ENCODE measurements at regions not wholly inside any gene's neighbourhood (a gene's known extent, or its start where the extent isn't known, plus 50 kb on each side); places are given as distances from the start of the nearest gene placed in this dataset.

DNA sequence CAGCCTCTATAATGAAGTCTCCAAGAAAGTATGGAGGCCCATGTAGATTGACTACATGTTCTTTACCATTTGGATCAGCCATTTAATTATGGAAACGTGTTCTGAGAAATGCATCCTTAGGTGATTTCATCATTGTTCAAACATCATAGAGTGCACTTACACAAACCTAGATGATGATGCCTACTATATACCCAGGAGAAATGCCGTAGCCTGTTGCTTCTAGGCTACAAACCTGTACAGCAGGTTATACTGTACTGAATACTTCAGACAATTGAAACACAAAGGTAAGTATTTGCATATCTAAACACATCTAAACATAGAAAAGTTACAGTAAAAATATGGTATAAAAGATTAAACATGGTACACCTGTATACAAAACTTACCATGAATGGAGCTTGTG is 186.5 kb upstream of the FSTL5 start:
- DNase-seq (ENCODE audit: low read depth, low spot score): no peak
- TF ChIP-seq FOXP2 (optimal IDR thresholded peaks at IDR 0.05; ENCODE audit: control extremely low read depth, extremely low read length, insufficient read depth) (no peak), EZH2 (IDR thresholded peaks at IDR 0.05) (no peak), POLR2AphosphoS5 (IDR thresholded peaks at IDR 0.05; ENCODE audit: borderline replicate concordance, low read depth, low read length) (no peak)
- no peak overlapping the region for H3K27ac ChIP-seq

GRCh38 chr4:162349395-162349794 is 185.6 kb upstream of the FSTL5 start:
- no peaks in the 10 kb centered on the region for H3K9me3 ChIP-seq (ENCODE audit: low read depth, low read length)
- H3K4me3 ChIP-seq: no peak overlapping the region
- no peak for DNase-seq (ENCODE audit: low read depth, low spot score)
- no peak overlapping the region for H3K27ac ChIP-seq
- no peaks in the 10 kb centered on the region for H3K36me3 ChIP-seq (ENCODE audit: insufficient read depth, low read length)
- no peak overlapping the region for H3K9ac ChIP-seq (ENCODE audit: insufficient read length)
- TF ChIP-seq FOXP2 (optimal IDR thresholded peaks at IDR 0.05; ENCODE audit: control extremely low read depth, extremely low read length, insufficient read depth) (no peak), POLR2AphosphoS5 (IDR thresholded peaks at IDR 0.05; ENCODE audit: borderline replicate concordance, low read depth, low read length) (no peak), EZH2 (IDR thresholded peaks at IDR 0.05) (no peak)

More for the DNA sequence above, 186.5 kb upstream of the FSTL5 start:
- Histone ChIP-seq H3K9ac (ENCODE audit: insufficient read length) (no peak overlapping the region), H3K4me3 (no peak overlapping the region), H3K36me3 (ENCODE audit: insufficient read depth, low read length) (no peaks in the 10 kb centered on the region), H3K9me3 (ENCODE audit: low read depth, low read length) (no peaks in the 10 kb centered on the region)

- Histone ChIP-seq H3K4me3 (no peak overlapping the region), H3K9me3 (ENCODE audit: low read depth, low read length) (no peaks in the 10 kb centered on the region), H3K9ac (ENCODE audit: insufficient read length) (no peak overlapping the region), H3K36me3 (ENCODE audit: insufficient read depth, low read length) (no peaks in the 10 kb centered on the region), H3K27ac (no peak overlapping the region)
- TF ChIP-seq POLR2AphosphoS5 (IDR thresholded peaks at IDR 0.05; ENCODE audit: borderline replicate concordance, low read depth, low read length): no peak
- no peak for TF ChIP-seq FOXP2 (optimal IDR thresholded peaks at IDR 0.05; ENCODE audit: control extremely low read depth, extremely low read length, insufficient read depth)
- no peak for TF ChIP-seq EZH2 (IDR thresholded peaks at IDR 0.05)
- DNase-seq (ENCODE audit: low read depth, low spot score): no peak
Observed at GRCh38 chr4:162347842-162348213, 184.0 kb upstream of the FSTL5 start.

DNA sequence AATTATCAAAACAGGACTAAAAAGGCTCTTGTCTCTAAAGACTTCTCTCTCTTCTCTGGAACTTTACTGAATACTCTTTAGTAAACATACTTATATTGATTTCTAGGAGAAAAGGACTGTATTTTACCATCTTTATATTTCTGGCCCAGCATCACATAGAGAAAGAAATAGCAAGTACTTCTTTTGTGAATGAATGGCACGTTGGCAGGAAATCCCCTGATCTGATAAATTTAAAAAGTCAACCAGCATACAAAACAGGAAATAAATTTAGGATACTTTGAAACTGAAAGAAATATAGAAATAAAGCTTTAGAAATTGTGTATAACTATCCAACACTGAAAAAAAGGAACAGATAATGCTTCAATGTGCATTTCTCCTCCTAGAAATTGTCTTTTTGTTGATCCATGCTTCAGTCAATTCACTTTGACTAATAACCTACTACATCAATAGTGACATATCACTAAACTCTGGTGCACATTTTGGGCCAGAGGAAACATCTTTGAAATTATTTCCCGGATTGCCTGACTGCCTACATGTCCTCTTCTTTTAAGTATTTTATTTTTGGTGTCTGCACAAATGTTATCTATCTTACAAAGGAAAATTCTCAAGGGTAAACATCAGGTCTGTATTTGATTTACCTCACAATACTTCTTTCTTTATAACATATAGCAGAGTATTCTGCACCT is 183.5 kb upstream of the FSTL5 start:
- H3K27ac ChIP-seq: no peak overlapping the region
- no peak overlapping the region for H3K4me3 ChIP-seq
- no peak overlapping the region for H3K9ac ChIP-seq (ENCODE audit: insufficient read length)
- no peak for TF ChIP-seq FOXP2 (optimal IDR thresholded peaks at IDR 0.05; ENCODE audit: control extremely low read depth, extremely low read length, insufficient read depth)
- no peak for TF ChIP-seq POLR2AphosphoS5 (IDR thresholded peaks at IDR 0.05; ENCODE audit: borderline replicate concordance, low read depth, low read length)
- TF ChIP-seq EZH2 (IDR thresholded peaks at IDR 0.05): no peak
- H3K9me3 ChIP-seq (ENCODE audit: low read depth, low read length): no peaks in the 10 kb centered on the region
- no peak for DNase-seq (ENCODE audit: low read depth, low spot score)
- no peaks in the 10 kb centered on the region for H3K36me3 ChIP-seq (ENCODE audit: insufficient read depth, low read length)

GRCh38 chr4:162343967-162344366 is 180.2 kb upstream of the FSTL5 start:
- no peak for DNase-seq (ENCODE audit: low read depth, low spot score)

GRCh38 chr4:162341533-162341932 is 177.7 kb upstream of the FSTL5 start:
- H3K9me3 ChIP-seq (ENCODE audit: low read depth, low read length): no peaks in the 10 kb centered on the region
- TF ChIP-seq EZH2 (IDR thresholded peaks at IDR 0.05) (no peak), FOXP2 (optimal IDR thresholded peaks at IDR 0.05; ENCODE audit: control extremely low read depth, extremely low read length, insufficient read depth) (no peak), POLR2AphosphoS5 (IDR thresholded peaks at IDR 0.05; ENCODE audit: borderline replicate concordance, low read depth, low read length) (no peak)
- H3K9ac ChIP-seq (ENCODE audit: insufficient read length): no peak overlapping the region
- DNase-seq (ENCODE audit: low read depth, low spot score): no peak
- no peak overlapping the region for H3K27ac ChIP-seq
- no peaks in the 10 kb centered on the region for H3K36me3 ChIP-seq (ENCODE audit: insufficient read depth, low read length)
- H3K4me3 ChIP-seq: no peak overlapping the region

More at GRCh38 chr4:162343967-162344366, 180.2 kb upstream of the FSTL5 start:
- Histone ChIP-seq H3K4me3 (no peak overlapping the region), H3K27ac (no peak overlapping the region), H3K9me3 (ENCODE audit: low read depth, low read length) (no peaks in the 10 kb centered on the region), H3K9ac (ENCODE audit: insufficient read length) (no peak overlapping the region), H3K36me3 (ENCODE audit: insufficient read depth, low read length) (no peaks in the 10 kb centered on the region)
- no peak for TF ChIP-seq POLR2AphosphoS5 (IDR thresholded peaks at IDR 0.05; ENCODE audit: borderline replicate concordance, low read depth, low read length)
- TF ChIP-seq EZH2 (IDR thresholded peaks at IDR 0.05): no peak
- no peak for TF ChIP-seq FOXP2 (optimal IDR thresholded peaks at IDR 0.05; ENCODE audit: control extremely low read depth, extremely low read length, insufficient read depth)

DNA sequence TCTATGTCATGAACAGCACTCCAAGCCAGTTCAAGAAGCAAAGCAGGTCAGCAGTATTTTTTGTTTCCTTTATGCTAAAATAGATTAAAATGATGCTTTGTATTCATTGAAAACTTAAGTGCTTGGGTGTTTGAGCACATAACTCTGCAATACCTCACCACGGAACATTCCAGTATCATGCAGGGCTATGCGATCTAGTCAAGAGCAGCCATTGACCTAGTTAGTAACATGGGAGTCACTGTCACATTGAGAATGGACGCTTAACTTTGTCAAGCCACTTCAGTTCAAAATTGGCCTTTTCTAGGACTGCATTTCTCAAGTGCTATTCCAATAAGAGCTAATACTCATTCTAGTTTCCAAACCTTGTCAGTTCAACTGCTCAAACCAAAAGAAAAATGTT is 160.1 kb upstream of the FSTL5 start:
- no peak overlapping the region for H3K4me3 ChIP-seq
- H3K27ac ChIP-seq: no peak overlapping the region
- no peak for DNase-seq (ENCODE audit: low read depth, low spot score)
- H3K9me3 ChIP-seq (ENCODE audit: low read depth, low read length): no peaks in the 10 kb centered on the region
- TF ChIP-seq FOXP2 (optimal IDR thresholded peaks at IDR 0.05; ENCODE audit: control extremely low read depth, extremely low read length, insufficient read depth): no peak
- TF ChIP-seq EZH2 (IDR thresholded peaks at IDR 0.05): no peak
- no peak for TF ChIP-seq POLR2AphosphoS5 (IDR thresholded peaks at IDR 0.05; ENCODE audit: borderline replicate concordance, low read depth, low read length)
- no peaks in the 10 kb centered on the region for H3K36me3 ChIP-seq (ENCODE audit: insufficient read depth, low read length)
- H3K9ac ChIP-seq (ENCODE audit: insufficient read length): no peak overlapping the region

DNA sequence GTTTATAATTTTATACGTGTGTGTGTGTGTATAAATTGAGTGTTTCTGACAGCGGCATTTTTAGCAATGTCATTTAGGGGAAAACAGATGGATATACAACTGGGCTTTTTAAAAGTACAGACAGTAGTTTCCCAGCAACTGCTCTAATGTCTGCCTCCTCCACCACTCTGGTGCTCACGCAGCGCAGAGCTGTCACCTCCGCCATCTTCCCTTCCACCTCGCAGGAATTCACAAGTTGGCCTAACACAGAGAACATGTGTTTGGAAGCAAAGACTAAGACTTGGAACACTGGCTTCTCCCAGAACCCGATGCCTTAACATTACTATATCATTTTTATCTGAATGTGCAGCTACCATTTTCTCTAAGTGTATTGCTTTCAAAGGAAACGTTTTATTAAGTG is 158.3 kb upstream of the FSTL5 start:
- Histone ChIP-seq H3K27ac (no peak overlapping the region), H3K9ac (ENCODE audit: insufficient read length) (no peak overlapping the region), H3K9me3 (ENCODE audit: low read depth, low read length) (no peaks in the 10 kb centered on the region), H3K36me3 (ENCODE audit: insufficient read depth, low read length) (no peaks in the 10 kb centered on the region), H3K4me3 (no peak overlapping the region)
- TF ChIP-seq EZH2 (IDR thresholded peaks at IDR 0.05) (no peak), POLR2AphosphoS5 (IDR thresholded peaks at IDR 0.05; ENCODE audit: borderline replicate concordance, low read depth, low read length) (no peak), FOXP2 (optimal IDR thresholded peaks at IDR 0.05; ENCODE audit: control extremely low read depth, extremely low read length, insufficient read depth) (no peak)
- no peak for DNase-seq (ENCODE audit: low read depth, low spot score)

GRCh38 chr4:162285753-162286152 is 122.0 kb upstream of the FSTL5 start:
- DNase-seq (ENCODE audit: low read depth, low spot score): no peak
- TF ChIP-seq POLR2AphosphoS5 (IDR thresholded peaks at IDR 0.05; ENCODE audit: borderline replicate concordance, low read depth, low read length) (no peak), EZH2 (IDR thresholded peaks at IDR 0.05) (no peak), FOXP2 (optimal IDR thresholded peaks at IDR 0.05; ENCODE audit: control extremely low read depth, extremely low read length, insufficient read depth) (no peak)
- H3K9me3 ChIP-seq (ENCODE audit: low read depth, low read length): no peaks in the 10 kb centered on the region

More at GRCh38 chr4:162285753-162286152, 122.0 kb upstream of the FSTL5 start:
- Histone ChIP-seq H3K27ac (no peak overlapping the region), H3K36me3 (ENCODE audit: insufficient read depth, low read length) (no peaks in the 10 kb centered on the region), H3K9ac (ENCODE audit: insufficient read length) (no peak overlapping the region), H3K4me3 (no peak overlapping the region)

Measured in SK-N-MC (cell line).